ENCODE measurements at regions not wholly inside any gene's neighbourhood (a gene's known extent, or its start where the extent isn't known, plus 50 kb on each side); places are given as distances from the start of the nearest gene placed in this dataset.
"Not testable (repeated sequence)": the region's sequence is repeated elsewhere in the genome, so short reads cannot be mapped to it uniquely, and the experiment has no call there.

DNA sequence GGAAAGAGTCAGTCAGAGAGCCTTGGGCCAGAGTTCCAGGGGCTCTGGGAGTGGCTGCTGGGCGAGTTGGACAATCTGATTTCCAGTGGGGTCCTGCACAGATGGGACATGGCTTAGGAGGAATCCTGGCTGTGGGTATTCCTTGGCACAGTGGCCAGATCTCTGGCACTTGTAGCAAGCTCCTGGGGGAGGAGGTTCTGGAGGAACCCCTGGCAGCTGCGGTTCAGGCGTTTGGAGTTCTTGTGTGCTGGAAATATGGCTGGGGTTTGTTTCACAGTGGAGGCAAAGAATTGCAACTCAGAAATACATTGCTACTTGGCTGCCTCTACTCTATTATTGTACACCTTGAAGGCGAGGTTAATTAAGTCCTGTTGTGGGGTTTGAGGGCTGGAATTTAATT, 67.2 kb upstream of the SLC4A7 start:
- TF ChIP-seq, protein P1, sequence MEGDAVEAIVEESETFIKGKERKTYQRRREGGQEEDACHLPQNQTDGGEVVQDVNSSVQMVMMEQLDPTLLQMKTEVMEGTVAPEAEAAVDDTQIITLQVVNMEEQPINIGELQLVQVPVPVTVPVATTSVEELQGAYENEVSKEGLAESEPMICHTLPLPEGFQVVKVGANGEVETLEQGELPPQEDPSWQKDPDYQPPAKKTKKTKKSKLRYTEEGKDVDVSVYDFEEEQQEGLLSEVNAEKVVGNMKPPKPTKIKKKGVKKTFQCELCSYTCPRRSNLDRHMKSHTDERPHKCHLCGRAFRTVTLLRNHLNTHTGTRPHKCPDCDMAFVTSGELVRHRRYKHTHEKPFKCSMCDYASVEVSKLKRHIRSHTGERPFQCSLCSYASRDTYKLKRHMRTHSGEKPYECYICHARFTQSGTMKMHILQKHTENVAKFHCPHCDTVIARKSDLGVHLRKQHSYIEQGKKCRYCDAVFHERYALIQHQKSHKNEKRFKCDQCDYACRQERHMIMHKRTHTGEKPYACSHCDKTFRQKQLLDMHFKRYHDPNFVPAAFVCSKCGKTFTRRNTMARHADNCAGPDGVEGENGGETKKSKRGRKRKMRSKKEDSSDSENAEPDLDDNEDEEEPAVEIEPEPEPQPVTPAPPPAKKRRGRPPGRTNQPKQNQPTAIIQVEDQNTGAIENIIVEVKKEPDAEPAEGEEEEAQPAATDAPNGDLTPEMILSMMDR (IDR thresholded peaks at IDR 0.05; ENCODE audit: low read depth, low read length, missing input control), result not testable (repeated sequence)
- TF ChIP-seq GABPA (IDR thresholded peaks at IDR 0.05 in 1 of 2, conservative IDR thresholded peaks at IDR 0.05 in 1 of 2); TAF1 (conservative IDR thresholded peaks at IDR 0.05); YY1 (IDR thresholded peaks at IDR 0.05); RAD21 (IDR thresholded peaks at IDR 0.05); HNF4G (IDR thresholded peaks at IDR 0.05); HNF4A (conservative IDR thresholded peaks at IDR 0.05); JUND (IDR thresholded peaks at IDR 0.05); SP1 (IDR thresholded peaks at IDR 0.05): not testable (repeated sequence)
- TF ChIP-seq, protein P2, sequence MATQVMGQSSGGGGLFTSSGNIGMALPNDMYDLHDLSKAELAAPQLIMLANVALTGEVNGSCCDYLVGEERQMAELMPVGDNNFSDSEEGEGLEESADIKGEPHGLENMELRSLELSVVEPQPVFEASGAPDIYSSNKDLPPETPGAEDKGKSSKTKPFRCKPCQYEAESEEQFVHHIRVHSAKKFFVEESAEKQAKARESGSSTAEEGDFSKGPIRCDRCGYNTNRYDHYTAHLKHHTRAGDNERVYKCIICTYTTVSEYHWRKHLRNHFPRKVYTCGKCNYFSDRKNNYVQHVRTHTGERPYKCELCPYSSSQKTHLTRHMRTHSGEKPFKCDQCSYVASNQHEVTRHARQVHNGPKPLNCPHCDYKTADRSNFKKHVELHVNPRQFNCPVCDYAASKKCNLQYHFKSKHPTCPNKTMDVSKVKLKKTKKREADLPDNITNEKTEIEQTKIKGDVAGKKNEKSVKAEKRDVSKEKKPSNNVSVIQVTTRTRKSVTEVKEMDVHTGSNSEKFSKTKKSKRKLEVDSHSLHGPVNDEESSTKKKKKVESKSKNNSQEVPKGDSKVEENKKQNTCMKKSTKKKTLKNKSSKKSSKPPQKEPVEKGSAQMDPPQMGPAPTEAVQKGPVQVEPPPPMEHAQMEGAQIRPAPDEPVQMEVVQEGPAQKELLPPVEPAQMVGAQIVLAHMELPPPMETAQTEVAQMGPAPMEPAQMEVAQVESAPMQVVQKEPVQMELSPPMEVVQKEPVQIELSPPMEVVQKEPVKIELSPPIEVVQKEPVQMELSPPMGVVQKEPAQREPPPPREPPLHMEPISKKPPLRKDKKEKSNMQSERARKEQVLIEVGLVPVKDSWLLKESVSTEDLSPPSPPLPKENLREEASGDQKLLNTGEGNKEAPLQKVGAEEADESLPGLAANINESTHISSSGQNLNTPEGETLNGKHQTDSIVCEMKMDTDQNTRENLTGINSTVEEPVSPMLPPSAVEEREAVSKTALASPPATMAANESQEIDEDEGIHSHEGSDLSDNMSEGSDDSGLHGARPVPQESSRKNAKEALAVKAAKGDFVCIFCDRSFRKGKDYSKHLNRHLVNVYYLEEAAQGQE (IDR thresholded peaks at IDR 0.05), result not testable (repeated sequence)
- TF ChIP-seq, protein P3, sequence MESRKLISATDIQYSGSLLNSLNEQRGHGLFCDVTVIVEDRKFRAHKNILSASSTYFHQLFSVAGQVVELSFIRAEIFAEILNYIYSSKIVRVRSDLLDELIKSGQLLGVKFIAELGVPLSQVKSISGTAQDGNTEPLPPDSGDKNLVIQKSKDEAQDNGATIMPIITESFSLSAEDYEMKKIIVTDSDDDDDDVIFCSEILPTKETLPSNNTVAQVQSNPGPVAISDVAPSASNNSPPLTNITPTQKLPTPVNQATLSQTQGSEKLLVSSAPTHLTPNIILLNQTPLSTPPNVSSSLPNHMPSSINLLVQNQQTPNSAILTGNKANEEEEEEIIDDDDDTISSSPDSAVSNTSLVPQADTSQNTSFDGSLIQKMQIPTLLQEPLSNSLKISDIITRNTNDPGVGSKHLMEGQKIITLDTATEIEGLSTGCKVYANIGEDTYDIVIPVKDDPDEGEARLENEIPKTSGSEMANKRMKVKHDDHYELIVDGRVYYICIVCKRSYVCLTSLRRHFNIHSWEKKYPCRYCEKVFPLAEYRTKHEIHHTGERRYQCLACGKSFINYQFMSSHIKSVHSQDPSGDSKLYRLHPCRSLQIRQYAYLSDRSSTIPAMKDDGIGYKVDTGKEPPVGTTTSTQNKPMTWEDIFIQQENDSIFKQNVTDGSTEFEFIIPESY (IDR thresholded peaks at IDR 0.05), result not testable (repeated sequence)
- TF ChIP-seq, protein P4, sequence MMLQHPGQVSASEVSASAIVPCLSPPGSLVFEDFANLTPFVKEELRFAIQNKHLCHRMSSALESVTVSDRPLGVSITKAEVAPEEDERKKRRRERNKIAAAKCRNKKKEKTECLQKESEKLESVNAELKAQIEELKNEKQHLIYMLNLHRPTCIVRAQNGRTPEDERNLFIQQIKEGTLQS (IDR thresholded peaks at IDR 0.05), result not testable (repeated sequence)
- TF ChIP-seq, protein P5, sequence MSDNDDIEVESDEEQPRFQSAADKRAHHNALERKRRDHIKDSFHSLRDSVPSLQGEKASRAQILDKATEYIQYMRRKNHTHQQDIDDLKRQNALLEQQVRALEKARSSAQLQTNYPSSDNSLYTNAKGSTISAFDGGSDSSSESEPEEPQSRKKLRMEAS (IDR thresholded peaks at IDR 0.05), result not testable (repeated sequence)

Measured in liver (tissue), 3 donors.